K562 (cell line): ENCODE measurements at regions not wholly inside any gene's neighbourhood (a gene's known extent, or its start where the extent isn't known, plus 50 kb on each side); places are given as distances from the start of the nearest gene placed in this dataset.

Source experiments
- RFX5 ChIP-seq: IDR thresholded peaks from 2 replicates; pipeline ENCODE4 v1.6.1; 2011; ENCODE audit warnings: low read depth, mild to moderate bottlenecking, improper control_type of control experiment, low read length
- ZNF121 ChIP-seq: sonication (generic); formaldehyde crosslinking; conservative IDR thresholded peaks from 2 replicates; pipeline ENCODE4 v1.8.0; 2022; ENCODE audit warnings: missing genetic modification reagents

GRCh38 chr16:54477714-54478113 is 191.1 kb upstream of the IRX3 start:
- TF ChIP-seq ZNF121, result no peak
- no peak for TF ChIP-seq RFX5
